Fibroblast of peridontal ligament (primary cell): ENCODE measurements at regions not wholly inside any gene's neighbourhood (a gene's known extent, or its start where the extent isn't known, plus 50 kb on each side); places are given as distances from the start of the nearest gene placed in this dataset.

Experiments
- DNase-seq: peaks from one replicate; pipeline ENCODE4 v3.0.0-alpha.2; 2010; ENCODE audit errors: extremely low read depth

- no peak for DNase-seq
Observed at GRCh38 chr11:103530257-103530656, 421.0 kb downstream of the DYNC2H1 start.

GRCh38 chr11:103532133-103532788 lies 423.0 kb downstream of the DYNC2H1 start:
- DNase-seq, result peak; percentile 87

- no peak for DNase-seq
Observed at GRCh38 chr11:103534191-103534590, 425.0 kb downstream of the DYNC2H1 start.

- DNase-seq, result no peak
Observed at GRCh38 chr11:103534959-103535358, 425.7 kb downstream of the DYNC2H1 start.

GRCh38 chr11:103536335-103536722 lies 427.1 kb downstream of the DYNC2H1 start:
- no peak for DNase-seq

GRCh38 chr11:103537904-103538502 lies 428.8 kb downstream of the DYNC2H1 start:
- peak; percentile 63 for DNase-seq

GRCh38 chr11:103539166-103539565 lies 429.9 kb downstream of the DYNC2H1 start:
- DNase-seq, result no peak

- no peak for DNase-seq
Observed at GRCh38 chr11:103541186-103541795, 432.1 kb downstream of the DYNC2H1 start.

GRCh38 chr11:103542851-103543250 lies 433.6 kb downstream of the DYNC2H1 start:
- DNase-seq, result no peak

GRCh38 chr11:103543456-103543855 lies 434.2 kb downstream of the DYNC2H1 start:
- DNase-seq, result no peak

- DNase-seq, result no peak
Observed at GRCh38 chr11:103544874-103545273, 435.6 kb downstream of the DYNC2H1 start.

GRCh38 chr11:103545551-103545950 lies 436.3 kb downstream of the DYNC2H1 start:
- DNase-seq, result no peak

- DNase-seq, result no peak
Observed at GRCh38 chr11:103546236-103546635, 437.0 kb downstream of the DYNC2H1 start.

- no peak for DNase-seq
Observed at GRCh38 chr11:103547024-103547423, 437.8 kb downstream of the DYNC2H1 start.

- DNase-seq, result no peak
Observed at GRCh38 chr11:103547691-103548090, 438.5 kb downstream of the DYNC2H1 start.

- DNase-seq, result no peak
Observed at GRCh38 chr11:103548838-103549237, 439.6 kb downstream of the DYNC2H1 start.

- no peak for DNase-seq
Observed at GRCh38 chr11:103550811-103551210, 441.6 kb downstream of the DYNC2H1 start.

GRCh38 chr11:103552086-103552485 lies 442.9 kb downstream of the DYNC2H1 start:
- no peak for DNase-seq

- no peak for DNase-seq
Observed at GRCh38 chr11:103556171-103556570, 446.9 kb downstream of the DYNC2H1 start.

GRCh38 chr11:103566116-103566515 lies 456.9 kb downstream of the DYNC2H1 start:
- DNase-seq, result no peak

- DNase-seq, result no peak
Observed at GRCh38 chr11:103581760-103582159, 454.7 kb upstream of the DDI1 start.

- DNase-seq, result peak; percentile 48
Observed at GRCh38 chr11:103582351-103582909, 454.0 kb upstream of the DDI1 start.

GRCh38 chr11:103584021-103584420 lies 452.4 kb upstream of the DDI1 start:
- no peak for DNase-seq
